ENCODE measurements at regions not wholly inside any gene's neighbourhood (a gene's known extent, or its start where the extent isn't known, plus 50 kb on each side); places are given as distances from the start of the nearest gene placed in this dataset.
"Not testable (repeated sequence)": the region's sequence is repeated elsewhere in the genome, so short reads cannot be mapped to it uniquely, and the experiment has no call there.

- DNase-seq = peak; percentile 68
Measured at GRCh38 chr7:136103545-136104268, 126.5 kb upstream of the MTPN start.

GRCh38 chr7:136102881-136103280 lies 125.7 kb upstream of the MTPN start:
- DNase-seq = peak; percentile 68

GRCh38 chr7:136092714-136093113 lies 115.6 kb upstream of the MTPN start:
- DNase-seq = not testable (repeated sequence)

- no peak for DNase-seq
Measured at GRCh38 chr7:136087881-136088280, 110.7 kb upstream of the MTPN start.

- DNase-seq = peak; percentile 70
Measured at GRCh38 chr7:136086712-136087111, 109.6 kb upstream of the MTPN start.

- DNase-seq = no peak
Measured at GRCh38 chr7:136079934-136080333, 102.8 kb upstream of the MTPN start.

- DNase-seq = peak; percentile 67
Measured at GRCh38 chr7:136079478-136079892, 102.3 kb upstream of the MTPN start.

- no peak for DNase-seq
Measured at GRCh38 chr7:136079066-136079465, 101.9 kb upstream of the MTPN start.

- DNase-seq = no peak
Measured at GRCh38 chr7:136078630-136079029, 101.5 kb upstream of the MTPN start.

GRCh38 chr7:136076954-136077353 lies 99.8 kb upstream of the MTPN start:
- no peak for DNase-seq

GRCh38 chr7:136074843-136075242 lies 97.7 kb upstream of the MTPN start:
- DNase-seq = peak; percentile 95

- DNase-seq = no peak
Measured at GRCh38 chr7:136072447-136072846, 95.3 kb upstream of the MTPN start.

GRCh38 chr7:136070736-136071505 lies 93.8 kb upstream of the MTPN start:
- DNase-seq = peak; percentile 36

GRCh38 chr7:136069840-136070529 lies 92.8 kb upstream of the MTPN start:
- no peak for DNase-seq

GRCh38 chr7:136067277-136067676 lies 90.1 kb upstream of the MTPN start:
- DNase-seq = no peak

- no peak for DNase-seq
Measured at GRCh38 chr7:136066304-136067143, 89.4 kb upstream of the MTPN start.

- no peak for DNase-seq
Measured at GRCh38 chr7:136064627-136065237, 87.6 kb upstream of the MTPN start.

- DNase-seq = peak; percentile 49
Measured at GRCh38 chr7:136064081-136064480, 86.9 kb upstream of the MTPN start.

GRCh38 chr7:136063326-136063666 lies 86.1 kb upstream of the MTPN start:
- peak; percentile 77 for DNase-seq

GRCh38 chr7:136062625-136063325 lies 85.6 kb upstream of the MTPN start:
- peak; percentile 95 for DNase-seq

- DNase-seq = peak; percentile 27
Measured at GRCh38 chr7:136061433-136061832, 84.3 kb upstream of the MTPN start.

GRCh38 chr7:136058546-136058945 lies 81.4 kb upstream of the MTPN start:
- peak; percentile 67 for DNase-seq
